ENCODE measurements at regions not wholly inside any gene's neighbourhood (a gene's known extent, or its start where the extent isn't known, plus 50 kb on each side); places are given as distances from the start of the nearest gene placed in this dataset.
"Not testable (repeated sequence)": the region's sequence is repeated elsewhere in the genome, so short reads cannot be mapped to it uniquely, and the experiment has no call there.

DNA sequence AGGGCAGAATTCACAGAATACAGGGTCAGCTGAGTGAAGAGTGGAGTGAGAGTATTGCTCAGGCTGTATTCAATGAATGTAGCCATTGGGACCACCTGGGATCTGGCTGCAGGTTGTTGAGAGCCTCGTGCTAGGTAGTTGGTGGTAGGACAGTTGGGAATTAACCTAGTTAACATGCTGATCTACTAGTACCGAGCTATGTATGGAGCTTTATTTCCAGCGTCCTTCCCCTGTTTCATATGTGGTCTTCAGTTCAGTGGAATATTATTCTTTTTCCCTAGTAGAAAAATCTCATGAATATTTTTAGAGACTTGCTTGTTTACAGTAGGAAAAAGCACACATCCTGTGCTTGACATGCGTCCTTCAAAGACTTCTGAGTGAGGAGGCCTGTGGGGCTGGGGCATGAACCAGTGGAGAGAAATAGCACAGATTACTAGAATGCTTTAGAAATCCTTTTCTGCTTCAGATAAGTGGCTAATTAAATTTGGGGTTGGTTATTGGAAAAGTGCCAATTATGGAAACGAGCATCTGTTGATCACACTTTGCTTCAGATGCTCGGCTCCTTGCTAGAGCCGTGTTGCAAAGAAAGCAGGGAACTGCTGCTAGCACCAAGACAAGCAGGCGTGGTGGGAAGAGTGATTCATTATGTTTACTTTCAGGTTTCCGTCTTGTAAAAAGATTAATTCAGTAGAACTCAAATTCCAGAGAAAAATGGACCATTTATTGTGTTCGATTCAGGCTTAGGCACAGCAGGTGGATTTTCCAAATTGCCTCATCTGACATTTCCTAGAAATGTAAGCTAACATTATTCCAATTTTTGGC, 53.6 kb downstream of the ARF6 start:
- peak in 1 of 2 experiments; percentile 25 for DNase-seq (ENCODE audit: low read depth in 2 of 2)

DNA sequence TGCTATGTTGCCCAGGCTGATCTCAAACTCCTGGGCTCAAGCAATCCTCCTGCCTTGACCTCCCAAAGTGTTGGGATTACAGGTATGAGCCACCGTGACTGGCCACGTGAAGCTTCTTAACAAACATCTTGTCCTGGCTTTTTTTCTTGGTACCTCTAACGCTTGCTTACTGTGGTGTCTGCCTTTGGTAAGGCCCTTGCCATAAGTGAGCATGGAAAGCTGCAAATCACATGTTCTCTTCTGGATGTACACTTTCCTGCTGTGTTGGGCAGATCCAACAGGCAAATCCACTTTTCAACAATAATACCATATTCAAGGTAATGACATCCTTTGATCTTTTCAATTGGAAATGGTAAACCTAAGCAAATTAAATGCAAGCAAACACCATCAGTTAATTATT, 54.6 kb downstream of the ARF6 start:
- no peak for DNase-seq (ENCODE audit: low read depth in 2 of 2)

DNA sequence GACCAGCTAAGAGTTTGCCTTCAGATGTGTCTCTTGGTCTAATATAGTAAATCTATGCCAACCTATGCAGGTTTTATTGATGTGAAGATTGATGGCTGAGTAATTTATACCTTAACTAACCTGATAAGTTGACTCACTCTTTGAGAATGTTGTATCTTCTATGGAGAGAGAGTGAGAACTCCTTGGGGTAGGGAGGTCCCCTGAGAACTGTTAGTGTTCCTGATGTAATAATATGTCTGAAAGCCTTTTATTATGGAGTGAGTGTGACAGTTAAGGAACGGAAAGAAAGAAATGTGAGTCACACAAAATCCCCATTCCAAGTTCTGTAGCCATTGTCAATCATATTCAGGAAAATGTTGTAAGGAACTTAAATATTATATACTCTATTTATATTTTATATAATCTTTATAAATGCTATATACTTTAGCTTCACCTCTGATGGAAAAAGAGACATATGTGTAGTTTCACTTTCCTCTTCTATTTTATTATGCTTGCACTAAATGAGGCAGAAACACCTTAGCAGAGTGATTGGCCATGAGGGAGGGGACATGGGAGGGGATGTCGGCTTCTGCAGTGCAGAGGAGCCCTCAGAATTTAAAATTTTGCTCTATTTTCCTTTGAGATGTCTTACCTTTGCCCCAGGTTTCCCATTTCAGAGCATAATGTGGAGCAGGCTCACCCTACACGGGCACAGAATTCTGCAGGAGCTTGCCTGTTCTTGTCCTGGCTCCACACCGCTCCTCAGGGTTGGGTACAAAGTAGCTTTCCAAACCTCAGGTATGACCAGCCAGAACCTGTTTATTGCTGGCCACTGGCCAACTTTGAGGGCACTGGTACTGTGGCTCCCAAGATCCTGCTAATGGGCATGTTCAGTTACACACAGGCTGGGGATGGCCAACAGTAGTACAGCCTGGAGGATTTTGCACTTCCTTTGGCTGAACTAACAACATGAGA, 57.7 kb downstream of the ARF6 start:
- DNase-seq (ENCODE audit: low read depth in 2 of 2): no peak

DNA sequence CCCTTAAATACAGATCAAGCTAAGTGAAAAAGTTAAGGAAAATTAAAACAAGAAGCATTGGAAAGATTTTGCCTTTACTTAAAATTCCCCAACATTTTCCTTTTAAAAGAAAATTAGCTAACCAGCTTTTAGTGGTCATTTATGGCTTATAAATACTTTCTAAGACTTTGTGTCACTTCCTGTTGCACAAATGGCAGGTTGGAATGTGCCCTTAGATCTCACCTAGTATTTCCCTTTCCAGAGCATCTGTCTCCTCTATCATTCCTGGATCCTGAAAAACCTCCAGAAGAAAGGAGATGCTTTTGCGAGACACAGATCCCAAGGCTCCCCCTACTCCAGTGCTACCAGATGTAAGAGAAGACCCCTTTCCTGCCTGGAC, 58.3 kb downstream of the ARF6 start:
- no peak for DNase-seq (ENCODE audit: low read depth in 2 of 2)

DNA sequence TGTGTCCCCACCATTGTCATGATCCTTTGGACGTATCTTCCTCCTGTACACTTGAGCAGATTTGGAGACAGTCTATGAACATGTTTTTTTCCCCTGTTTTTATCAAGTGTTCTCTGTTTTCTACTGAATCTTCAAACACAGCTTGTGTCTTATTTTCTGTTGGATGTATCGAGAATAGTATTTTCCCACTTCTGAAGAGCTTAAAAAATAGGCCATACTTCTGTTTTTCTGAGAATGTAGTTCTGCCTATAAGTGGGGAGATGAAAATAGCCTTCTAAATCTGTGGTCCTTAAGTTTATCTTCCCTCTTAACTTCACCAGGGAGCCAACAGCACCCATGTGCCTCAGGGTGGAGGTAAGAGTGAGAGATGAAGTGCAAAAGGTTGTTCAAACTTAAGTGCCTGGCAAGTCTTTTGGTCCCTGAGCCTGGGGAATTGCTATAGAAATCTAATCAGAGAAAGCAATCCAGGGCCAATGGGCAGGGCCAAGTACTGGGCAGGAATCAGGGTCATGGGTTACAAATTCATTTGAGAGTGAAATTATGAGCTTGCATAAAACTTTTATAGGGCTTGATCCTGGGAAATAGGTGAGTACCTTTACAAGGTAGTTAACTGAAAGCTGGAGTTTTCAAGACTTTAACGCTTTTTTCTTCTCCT, 58.9 kb downstream of the ARF6 start:
- DNase-seq (ENCODE audit: low read depth in 2 of 2): no peak

DNA sequence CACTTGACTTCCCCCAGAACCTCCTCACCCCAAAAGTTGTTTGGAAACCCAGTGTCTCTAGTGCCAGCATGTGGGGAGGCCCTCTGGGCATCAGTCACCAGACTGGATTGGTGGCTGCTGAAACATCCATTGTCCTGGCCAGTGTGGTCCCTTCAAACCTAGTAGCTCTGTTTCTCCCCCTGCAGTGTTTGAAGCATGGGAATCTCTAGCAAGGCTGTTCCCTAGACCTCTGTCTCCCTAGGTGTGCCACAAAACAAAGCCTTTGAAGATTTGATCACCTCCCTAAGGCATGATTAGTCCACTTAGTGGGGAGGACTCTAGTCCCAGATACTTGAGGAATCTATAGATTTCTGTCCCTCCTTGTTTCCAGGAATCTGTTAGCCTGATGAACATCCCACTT, 60.3 kb downstream of the ARF6 start:
- DNase-seq (ENCODE audit: low read depth in 2 of 2): no peak

DNA sequence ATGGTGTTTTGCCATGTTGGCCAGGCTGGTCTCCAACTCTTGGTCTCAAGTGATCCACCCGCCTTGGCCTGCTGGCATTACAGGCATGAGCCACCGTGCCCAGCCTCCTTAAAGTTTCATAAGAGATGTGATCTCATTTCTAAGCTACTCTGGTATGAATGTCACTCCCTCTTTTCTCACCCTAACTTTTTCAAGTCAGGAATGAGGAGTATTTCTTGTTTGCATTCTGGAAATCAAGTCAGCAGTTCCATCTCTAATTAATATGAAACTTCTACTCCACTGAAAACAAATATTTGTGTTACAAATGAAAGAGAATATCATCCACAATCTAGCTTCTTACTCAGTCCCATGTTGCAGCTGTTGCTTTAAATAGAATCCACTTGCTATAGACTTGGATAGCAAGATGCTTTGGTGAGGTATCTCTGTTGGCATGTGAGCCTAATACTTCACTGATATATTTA, 61.3 kb downstream of the ARF6 start:
- DNase-seq (ENCODE audit: low read depth in 2 of 2): no peak

DNA sequence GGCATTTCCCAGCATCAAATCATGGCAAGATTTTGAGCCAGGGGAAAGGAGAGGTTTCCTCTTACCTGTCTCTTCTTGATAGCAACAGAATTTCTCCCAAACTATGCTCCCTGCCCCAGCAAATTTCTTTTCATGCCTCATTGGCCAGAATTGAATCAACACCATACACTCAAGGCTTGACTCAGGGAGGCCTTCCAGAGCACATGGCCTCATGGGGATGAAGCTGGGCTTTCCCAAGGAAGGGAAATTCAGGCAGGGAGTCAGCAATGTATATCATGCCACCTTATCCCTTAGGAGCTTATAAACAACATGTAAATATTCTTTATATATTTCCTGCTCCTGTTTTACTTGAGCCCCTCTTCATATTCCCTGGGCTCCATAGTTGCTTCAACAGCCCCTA, 62.1 kb downstream of the ARF6 start:
- DNase-seq (ENCODE audit: low read depth in 2 of 2): no peak

DNA sequence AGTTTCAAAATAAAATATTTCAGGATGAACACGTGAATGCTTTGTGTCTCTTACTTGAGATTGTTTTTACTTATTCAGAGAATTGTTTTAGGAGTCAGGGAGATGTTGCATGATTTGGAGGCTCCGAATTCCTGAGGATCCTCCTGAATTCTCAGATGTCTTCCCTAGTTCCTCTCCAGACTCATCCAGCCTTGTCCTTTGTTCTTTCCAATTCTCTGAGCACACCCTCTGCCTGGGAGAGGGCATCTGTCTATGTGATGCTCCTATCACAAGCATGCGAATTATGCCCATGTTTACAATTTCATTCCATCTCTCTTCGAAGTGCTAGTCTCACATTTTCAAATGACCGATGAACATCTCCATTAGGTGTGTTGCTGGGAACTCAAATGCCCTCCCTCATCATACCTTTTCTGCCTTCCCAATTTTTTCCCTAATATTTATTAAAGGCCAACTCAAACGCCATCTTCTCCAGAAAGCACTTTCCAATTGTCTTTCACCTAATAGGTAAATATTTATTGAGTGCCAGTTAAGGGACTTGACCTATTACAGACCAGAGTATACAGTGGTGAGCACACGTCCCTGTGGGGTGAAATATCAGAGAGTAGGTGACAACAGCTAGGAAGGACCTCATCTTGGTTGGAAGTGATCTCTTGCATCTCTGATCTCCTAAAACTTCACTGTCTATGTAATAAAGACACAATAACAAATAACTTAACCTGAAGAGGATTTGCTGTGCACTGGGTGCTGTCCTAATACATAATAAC, 64.4 kb downstream of the ARF6 start:
- DNase-seq (ENCODE audit: low read depth in 2 of 2): no peak

DNA sequence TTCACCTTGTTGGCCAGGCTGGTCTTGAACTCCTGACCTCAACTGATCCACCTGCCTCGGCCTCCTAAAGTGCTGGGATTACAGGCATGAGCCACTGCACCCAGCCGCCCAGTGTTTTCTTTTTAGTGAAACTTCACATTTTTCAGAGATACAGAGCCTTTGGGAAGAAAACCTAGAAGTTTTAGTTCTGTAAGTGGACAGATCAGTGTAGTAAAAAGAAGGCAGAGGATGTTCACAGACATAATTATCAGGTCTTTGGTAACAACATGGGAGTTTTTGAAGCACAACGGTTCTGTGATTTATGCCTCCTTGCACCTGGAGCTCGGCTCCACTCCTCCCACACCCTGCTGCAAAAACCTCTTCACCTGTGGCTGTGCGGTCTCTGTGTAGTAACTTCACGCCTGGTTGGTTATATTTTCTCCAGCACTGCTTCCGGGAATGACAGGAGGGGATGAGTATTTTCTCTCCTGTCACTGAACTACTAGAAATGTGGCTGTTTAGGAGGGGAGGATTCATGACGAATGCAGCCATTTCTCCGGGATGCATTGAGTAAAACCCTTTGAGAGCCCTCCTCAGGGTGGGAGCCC, 67.0 kb downstream of the ARF6 start:
- DNase-seq (ENCODE audit: low read depth in 2 of 2): no peak

DNA sequence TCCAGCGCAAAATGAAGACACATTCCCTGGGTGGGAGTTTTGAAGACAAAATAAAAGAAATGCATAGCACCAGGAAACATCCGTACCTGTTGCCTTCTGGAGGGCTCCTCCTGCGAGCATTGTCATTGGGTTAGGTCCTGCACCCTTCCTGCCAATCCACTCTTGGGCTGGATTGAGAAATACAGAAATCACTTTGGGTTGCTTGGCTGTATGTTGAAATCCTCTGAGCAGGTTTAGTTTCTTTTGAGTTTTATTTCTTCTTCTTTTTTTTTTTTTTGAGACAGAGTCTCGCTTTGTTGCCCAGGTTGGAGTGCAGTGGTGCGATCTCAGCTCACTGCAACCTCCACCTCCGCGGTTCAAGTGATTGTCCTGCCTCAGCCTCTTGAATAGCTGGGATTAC, 67.6 kb downstream of the ARF6 start:
- DNase-seq (ENCODE audit: low read depth in 2 of 2): no peak

DNA sequence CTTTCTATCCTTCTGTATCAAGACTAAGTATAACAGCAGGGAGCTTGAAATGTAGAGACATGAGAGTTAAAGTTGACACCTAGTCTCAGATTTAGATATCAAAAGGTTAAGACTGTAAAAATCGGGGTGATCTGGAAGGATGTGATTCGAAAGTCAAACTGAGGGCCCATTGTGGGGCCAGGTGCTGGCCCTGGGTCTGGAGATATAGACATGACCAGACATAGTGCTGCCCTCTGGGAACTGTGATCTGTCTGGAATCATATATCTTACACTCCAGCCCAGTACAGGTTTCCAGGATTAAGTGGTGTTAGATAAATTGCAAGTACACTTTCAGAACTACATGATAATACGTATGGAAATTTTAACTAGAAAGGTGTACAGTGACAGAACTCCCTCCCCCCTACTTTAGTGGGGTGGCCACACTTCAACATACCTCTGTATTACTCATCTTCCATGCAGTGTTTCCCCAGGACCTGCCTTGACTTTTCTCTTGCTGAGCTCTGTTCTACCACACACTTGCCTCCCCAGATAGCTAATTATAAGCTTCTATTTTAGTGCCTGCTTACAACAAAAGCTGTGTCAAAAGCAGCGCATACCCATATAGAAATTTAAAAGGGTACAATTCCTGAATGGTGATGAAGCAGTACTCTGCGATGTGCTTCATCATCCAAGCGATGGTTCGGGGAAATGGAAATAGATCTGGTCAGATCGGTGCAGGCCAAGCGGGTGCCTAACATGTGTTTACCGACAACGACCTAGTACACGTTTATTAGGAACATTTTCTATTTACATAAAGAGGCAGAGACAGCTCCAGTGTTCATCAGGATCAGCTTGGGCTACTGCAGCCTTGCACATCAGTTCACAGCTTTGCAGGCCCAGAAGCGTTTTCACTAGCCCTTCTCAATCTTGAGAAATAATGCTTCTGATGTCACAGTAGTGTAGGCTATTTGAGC, 68.7 kb downstream of the ARF6 start:
- no peak for DNase-seq (ENCODE audit: low read depth in 2 of 2)

DNA sequence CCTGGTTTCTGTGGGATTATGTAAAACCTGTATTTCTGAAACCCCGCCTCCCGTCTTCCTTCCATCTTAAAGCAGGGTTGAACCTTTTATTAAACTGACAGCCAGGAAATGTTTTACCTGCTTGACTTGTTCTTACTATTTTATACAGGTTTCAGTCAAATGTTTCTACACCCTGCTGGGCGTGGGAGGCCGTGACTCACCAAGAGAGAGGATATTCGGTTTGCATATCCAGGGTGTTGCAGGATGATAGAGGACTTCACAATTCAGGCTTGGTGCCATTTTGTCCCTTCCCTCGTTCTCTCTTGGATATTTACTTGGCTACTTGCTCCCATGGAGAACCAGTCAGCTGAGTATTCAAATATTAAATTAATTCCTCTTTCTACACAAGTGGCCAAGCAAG, 69.7 kb downstream of the ARF6 start:
- peak; percentile 39 to 63 for DNase-seq (ENCODE audit: low read depth in 2 of 2)

DNA sequence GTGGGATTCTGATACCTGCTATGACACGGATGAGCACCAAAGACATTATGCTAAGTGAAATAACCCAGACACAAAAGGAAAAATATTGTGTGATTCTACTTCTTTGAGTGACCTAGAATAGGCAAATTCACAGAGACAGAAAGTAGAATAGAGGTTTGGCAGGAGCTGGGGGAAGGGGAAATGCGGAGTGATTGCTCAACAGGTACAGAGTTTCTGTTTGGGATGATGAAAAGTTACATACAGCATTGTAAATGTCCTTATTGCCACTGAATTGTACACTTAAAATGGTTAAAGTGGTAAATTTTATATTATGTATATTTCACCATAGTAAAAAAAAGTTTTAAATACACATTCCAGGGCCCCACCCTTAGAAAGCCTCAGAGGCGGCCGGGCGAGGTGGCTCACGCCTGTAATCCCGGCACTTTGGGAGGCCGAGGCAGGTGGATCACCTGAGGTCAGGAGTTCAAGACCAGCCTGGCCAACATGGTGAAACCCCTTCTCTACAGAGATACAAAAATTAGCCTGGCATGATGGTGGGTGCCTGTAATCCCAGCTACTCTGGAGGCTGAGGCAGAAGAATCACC, 72.3 kb downstream of the ARF6 start:
- not testable (repeated sequence) for DNase-seq (ENCODE audit: low read depth in 2 of 2)

DNA sequence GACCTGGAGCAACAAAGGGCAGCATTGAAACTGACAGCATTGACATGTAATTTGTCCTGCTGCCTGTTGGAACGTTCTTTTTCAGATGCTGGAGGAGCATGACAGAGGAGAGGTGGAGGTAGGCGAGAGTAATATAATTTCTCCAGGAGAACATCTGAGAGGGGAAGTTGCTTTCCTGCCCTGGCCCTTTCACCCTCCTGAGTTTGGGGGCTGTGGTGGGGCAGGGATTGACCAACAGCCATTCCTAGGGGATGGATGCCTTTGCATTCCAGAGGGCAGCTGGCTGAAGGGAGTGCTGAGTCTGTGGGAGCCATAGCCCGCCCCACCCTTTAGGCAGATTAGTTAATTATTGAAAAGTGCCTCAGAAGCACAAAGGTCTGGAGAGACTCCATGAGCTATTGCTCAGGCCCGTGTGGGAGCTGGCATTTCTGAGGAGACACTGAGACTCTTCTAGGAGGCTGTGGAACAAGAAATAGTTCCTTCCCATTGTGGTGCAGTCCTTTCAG, 73.5 kb downstream of the ARF6 start:
- DNase-seq (ENCODE audit: low read depth in 2 of 2): no peak

DNA sequence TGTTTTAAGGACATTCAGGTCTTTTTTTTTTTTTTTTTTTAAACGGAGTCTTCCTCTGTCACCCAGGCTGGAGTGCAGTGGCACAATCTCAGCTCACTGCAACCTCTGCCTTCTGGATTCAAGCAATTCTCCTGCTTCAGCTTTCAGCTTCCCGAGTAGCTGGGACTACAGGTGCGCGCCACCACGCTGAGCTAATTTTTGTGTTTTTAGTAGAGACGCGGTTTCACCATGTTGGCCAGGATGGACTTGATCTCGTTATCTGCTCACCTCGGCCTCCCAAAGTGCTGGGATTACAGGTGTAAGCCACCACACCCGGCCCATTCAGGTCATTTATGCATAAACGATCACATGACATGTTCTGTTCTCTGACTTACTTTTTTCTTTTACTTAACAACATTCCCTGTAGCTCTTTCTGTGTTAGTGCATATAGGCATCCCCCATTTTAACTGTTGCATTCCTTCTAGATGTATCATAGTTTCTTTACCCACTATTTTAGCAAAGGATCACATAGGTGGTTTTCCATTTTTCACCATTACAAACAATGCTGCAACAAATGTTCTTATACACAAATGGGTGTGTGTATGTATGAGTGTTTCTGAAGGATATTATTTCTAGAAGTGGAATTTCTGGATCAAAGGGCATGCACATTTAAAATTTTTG, 74.2 kb downstream of the ARF6 start:
- DNase-seq (ENCODE audit: low read depth in 2 of 2): no peak

DNA sequence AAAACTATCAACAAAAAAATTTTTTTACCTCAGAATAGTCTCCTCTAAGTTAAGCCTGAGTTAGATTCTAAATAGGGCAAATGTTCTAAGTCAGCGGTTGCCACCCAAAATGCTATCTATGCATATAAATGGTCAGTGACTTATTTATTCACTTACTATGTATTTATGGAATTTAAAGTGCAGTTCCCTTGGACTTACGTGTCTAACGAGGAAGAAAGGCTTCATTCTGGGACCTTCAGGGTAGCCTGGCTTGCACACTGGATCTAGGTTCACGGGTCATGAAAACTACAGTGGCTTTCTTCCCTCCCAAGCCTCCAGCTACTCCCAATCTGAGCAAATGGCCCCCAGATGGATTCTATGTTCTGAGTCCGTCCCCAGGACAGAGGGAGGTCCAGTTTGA, 77.1 kb downstream of the ARF6 start:
- DNase-seq (ENCODE audit: low read depth in 2 of 2): no peak

DNA sequence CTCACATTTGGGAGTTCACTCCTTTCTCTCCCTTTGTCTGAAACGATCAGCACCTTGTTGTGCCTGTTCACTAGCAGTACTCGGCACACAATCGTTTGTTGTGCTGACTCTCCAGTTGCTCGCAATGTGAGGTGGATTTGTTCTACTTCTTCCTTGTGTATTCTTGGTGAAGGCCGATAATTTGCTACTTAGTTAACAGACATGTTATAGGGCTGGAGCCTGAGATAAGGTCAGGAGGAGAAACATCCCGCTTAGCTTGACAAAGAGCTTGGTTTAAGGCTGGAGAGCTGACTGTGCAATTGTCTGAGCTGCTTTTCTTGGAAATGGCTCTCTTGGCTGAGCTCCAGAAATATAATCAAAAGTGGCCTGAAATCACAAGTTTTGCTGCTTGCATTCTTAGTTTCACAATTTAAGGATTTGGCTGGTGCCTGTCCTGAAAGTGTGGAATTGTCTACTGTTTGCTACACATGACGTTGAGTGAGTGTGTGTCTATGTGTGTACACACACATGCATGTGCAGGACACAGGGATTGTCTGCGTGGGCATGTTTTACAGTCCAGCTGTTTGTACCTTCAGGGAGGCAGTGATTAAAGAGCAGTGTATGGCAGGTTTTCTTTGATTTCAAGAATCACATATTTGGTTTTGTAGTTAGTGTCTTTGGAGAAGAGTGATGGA, 77.7 kb downstream of the ARF6 start:
- DNase-seq (ENCODE audit: low read depth in 2 of 2): no peak
